IPS-18c (cell line): ENCODE measurements at regions not wholly inside any gene's neighbourhood (a gene's known extent, or its start where the extent isn't known, plus 50 kb on each side); places are given as distances from the start of the nearest gene placed in this dataset.

Experiments
- H3K4me3 ChIP-seq: 2 replicates; pipeline ENCODE4 v1.7.0; 2013; ENCODE audit warnings: low read depth, mild to moderate bottlenecking, low read length, moderate library complexity; ENCODE audit not compliant: insufficient read depth
- H3K9me3 ChIP-seq: one replicate; pipeline ENCODE4 v1.6.1; 2013; ENCODE audit warnings: mild to moderate bottlenecking, low read length, moderate library complexity; ENCODE audit not compliant: control insufficient read depth, insufficient read depth

DNA sequence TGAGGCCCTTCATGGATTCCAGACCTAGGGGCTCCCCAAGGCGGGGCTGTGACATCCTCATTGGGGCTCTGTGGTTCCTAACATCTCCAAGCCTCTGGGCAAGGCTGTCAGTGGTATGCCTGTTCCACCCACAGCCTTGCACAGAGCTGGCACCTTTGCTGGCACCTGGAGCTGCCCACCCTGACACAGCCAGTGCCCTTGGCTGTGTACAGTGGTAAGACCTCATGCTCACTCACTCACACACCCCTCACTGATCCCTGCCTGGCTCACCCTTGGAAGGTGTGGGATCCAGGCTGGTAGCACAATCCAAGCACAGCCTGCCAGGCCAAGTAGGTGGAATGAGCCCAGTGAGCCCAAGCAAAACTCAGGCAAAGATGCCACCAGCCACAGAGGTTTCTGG lies 200.4 kb upstream of the PCDH15 start:
- Histone ChIP-seq H3K9me3 (peaks cover 6% of the 10 kb centered on the region), H3K4me3 (no peak overlapping the region)

DNA sequence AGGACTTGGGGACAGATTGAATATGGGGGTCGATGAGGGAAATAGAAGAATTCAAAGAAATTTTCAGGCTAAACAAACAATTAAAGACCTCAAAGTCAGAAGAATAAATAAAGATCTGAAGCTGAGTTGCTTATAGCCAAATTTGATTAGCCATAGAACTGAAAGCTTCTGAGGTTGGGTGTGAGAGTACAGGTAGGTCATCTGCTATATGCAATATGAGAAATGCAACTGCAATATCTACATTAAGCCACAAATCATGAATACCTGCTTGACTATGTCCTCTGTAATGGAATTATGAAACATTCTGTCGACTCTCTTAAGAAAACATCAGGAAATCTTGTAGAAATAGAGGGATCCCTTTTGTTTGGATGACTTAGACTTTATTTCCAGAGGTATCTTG lies 192.1 kb upstream of the PCDH15 start:
- H3K4me3 ChIP-seq = no peak overlapping the region
- no peaks in the 10 kb centered on the region for H3K9me3 ChIP-seq

DNA sequence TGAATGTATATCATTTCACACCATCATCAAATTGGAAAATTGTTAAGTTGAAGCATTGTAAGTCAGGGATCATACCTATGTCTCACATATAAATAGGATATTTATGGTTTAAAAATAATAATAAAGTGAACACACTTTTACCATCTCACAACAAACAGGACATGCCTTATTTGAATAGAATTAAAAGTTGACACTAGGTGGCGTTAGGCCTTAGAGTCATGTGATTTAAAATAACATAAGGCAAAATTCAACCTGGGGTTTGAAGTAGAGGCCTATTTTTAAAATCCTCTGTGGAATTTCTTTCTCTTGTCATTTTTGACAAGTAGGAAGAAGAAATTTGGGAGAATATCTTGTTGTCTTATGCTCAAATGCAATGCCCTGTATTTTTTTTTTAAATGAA lies 184.7 kb upstream of the PCDH15 start:
- no peaks in the 10 kb centered on the region for H3K9me3 ChIP-seq

DNA sequence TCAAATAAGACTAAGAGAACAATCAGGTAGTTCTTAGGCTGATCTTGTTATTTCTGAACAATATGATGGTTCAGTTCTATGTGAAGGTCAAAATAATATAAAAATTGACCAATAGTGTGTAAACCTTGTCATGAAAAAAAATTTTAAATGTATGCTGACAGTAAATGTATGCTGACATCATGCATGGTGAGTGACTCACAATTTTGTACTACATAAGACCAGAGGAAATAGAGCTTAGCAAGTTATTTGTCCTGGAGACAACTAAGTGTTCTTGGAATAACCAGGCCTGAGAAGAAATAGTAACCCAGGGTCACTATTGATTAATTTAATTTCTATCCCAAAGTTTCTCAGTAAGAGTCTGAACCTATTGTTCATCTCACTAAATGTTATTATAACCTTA lies 182.2 kb upstream of the PCDH15 start:
- Histone ChIP-seq H3K9me3 (no peaks in the 10 kb centered on the region), H3K4me3 (no peak overlapping the region)

More for the DNA sequence above, 184.7 kb upstream of the PCDH15 start:
- no peak overlapping the region for H3K4me3 ChIP-seq

DNA sequence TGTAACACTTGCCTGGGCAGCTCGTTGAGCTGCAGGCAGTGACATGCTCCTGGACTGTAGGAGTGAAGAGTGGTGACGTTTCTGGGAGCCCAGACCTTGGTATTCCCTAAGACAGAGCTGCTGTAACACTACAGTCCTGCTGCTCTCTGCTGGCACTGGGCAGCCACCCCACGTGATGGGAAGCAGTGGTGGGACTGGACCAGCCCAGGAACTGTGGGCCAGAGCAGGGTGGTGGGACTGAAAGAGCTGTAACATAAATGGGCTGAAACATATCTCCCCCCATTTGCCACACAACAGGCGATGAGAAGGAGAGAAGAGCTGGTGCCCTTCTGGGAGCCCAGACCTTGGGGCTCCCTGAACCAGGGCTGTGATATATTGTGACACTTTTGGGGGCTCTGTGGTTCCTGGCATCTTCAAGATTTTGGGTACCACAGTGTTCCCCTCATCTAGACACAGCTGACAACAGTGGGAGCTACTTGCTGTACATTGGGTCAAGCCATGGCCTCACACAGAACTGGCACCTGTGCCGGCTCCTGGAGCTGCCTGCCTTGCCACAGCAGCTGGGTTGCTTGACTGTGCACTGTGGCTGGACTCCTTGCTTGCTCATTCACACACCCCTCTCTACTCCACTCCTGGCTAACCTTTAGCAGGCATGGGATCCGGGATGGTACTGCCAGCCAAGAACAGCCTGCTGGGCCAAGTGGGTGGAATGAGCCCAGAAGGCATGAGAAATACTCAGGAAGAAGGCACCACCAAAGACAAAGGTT lies 161.3 kb upstream of the PCDH15 start:
- Histone ChIP-seq H3K9me3 (no peaks in the 10 kb centered on the region), H3K4me3 (no peak overlapping the region)

DNA sequence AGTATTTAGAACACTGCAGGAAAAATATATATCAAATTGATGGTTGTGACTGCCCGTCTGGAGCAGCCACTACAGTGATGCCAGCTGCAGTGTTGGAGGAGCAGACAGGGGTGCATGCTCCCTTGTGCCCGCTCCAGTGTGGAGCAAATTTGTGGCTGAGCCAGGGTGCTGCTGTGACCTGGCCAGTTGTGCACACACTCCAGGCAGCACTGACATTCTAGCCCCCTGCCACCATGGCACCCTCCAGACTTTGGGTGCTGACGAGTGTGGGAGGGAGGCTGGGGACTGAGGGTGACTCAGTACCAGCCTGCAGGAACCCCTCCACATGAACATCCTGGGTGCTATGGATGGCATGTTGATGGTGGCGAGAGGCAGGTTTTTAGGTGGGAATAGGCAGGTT lies 160.0 kb upstream of the PCDH15 start:
- no peak overlapping the region for H3K4me3 ChIP-seq
- H3K9me3 ChIP-seq = no peaks in the 10 kb centered on the region

DNA sequence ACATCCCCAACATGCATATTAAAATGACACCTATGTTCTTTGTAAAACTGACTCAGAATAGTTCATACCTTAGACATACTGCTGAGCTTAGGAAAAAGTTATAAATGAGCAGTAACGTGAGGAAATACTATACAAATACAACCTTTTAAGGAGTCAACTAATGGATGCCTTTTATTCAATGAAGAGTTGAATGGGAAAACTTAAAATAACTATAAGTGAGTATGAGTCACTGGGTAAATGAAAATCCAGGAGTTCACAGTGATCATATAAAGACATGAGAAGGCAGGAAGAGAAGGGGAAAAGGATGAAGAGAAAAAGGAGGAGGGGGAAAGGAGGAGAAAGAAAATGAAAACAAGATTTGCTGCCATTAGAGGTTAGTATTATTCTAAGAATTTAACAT lies 157.8 kb upstream of the PCDH15 start:
- Histone ChIP-seq H3K4me3 (no peak overlapping the region), H3K9me3 (no peaks in the 10 kb centered on the region)

DNA sequence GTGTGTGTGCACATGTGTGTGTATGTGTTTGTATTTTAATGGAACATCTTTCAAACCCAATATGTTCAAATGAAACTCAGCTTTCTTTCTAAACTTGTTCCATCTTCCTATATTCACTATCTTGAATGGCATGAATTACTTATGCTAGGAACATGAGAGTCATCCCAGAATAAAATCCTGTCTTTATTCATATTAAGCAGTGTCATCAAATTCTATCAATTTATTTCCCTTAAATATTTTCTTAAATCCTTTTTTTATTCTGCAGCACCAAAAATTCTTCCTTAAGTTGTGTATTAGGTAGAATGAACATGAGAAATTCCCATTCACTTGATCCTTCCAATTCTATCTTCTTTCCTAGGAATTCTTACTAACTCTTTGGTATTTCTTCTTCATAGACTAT lies 146.6 kb upstream of the PCDH15 start:
- Histone ChIP-seq H3K9me3 (no peaks in the 10 kb centered on the region), H3K4me3 (no peak overlapping the region)

DNA sequence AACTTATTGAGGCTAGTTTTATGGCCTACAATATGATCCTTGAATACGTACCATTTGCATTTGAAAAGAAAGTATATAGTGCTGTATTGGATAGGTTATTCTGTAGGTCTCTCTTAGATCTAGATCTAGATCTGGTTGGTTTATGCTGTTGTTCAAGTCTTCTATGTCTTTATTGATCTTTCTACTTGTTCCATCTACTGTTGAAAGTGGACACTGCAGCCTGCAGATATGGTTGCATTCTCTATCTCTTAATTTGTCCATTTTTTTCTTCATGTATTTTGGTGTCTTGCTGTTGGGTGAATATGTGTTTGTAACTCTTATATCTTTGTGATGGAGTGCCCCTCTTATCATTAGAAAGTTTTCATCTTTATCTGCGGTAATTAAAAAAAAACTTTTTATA lies 139.4 kb upstream of the PCDH15 start:
- no peak overlapping the region for H3K4me3 ChIP-seq
- H3K9me3 ChIP-seq = no peaks in the 10 kb centered on the region

DNA sequence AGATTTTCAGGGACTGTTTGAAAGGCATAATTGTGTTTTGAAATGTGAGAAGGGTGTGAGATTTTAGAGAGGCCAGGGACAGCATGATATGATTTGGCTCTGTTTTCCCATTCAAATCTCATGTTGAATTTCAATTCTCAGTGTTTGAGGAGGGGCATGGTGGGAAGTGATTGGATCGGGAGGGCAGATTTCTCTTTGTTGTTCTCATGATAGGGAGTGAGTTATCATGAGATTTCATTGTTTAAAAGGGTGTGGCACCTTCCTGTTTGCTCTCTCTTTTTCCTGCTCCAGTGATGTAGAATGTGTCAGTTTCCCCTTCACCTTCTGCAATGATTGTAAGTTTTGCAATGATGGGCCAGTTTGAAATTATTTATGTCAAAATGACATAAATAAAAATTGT lies 113.0 kb upstream of the PCDH15 start:
- no peak overlapping the region for H3K4me3 ChIP-seq
- peaks cover 2% of the 10 kb centered on the region for H3K9me3 ChIP-seq

DNA sequence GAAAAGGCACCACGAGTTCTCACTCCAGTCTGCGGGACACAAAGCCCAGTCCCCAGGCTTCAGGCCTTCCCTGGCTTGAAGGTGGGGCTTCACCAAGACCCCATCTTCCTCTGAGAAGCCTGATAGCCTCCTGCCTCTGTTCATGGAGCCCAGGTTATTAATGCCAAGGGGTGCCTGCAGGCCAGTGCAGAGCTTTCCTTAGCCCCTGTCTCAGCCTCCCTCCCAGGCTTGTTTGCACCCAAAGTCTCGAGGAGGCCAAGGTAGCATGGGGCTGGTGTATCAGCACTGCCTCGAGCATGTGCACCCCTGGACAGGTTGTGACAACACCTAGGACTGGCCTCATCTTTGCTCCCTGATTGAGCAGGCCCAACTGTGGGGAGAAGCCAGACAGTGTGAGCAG lies 108.1 kb upstream of the PCDH15 start:
- H3K4me3 ChIP-seq = no peak overlapping the region
- H3K9me3 ChIP-seq = peaks cover 2% of the 10 kb centered on the region

DNA sequence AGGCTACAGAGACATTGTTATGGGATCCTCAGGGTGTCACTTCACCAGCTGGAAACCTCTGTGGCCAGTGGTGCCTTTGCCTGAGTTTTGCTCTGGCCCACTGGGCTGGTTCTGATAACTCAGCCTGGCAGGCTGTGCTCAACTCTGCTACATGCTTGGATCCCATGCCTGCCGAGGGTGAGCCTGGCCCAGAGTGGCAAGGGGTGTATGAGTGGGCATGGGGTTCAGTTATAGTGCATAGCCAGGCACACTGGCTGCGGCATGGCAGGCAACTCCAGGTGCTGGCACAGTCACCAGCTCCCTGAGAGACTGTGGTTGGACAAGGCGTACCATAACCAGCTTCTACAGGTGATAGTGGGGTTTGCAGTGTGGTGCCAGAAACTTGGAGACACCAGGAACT lies 107.0 kb upstream of the PCDH15 start:
- Histone ChIP-seq H3K9me3 (peaks cover under 1% of the 10 kb centered on the region), H3K4me3 (no peak overlapping the region)

DNA sequence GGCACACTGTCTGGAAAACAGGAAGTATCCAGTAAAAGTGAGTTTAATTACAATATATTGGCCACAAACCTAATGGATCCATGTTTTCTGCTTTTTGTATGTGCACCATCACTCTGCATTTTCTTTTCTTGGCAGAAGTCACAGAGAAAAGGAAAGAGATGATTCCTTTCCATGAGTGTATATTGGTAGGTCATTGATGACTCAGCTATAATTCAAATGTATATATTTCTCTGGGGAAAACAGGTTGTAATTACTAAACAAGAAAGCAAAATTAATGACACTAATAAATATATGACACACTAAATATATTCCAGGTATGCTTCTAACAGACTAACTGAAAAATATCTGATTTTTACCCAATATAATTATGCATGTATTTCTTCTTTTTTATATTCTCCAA lies 105.9 kb upstream of the PCDH15 start:
- no peak overlapping the region for H3K4me3 ChIP-seq
- H3K9me3 ChIP-seq = no peaks in the 10 kb centered on the region

DNA sequence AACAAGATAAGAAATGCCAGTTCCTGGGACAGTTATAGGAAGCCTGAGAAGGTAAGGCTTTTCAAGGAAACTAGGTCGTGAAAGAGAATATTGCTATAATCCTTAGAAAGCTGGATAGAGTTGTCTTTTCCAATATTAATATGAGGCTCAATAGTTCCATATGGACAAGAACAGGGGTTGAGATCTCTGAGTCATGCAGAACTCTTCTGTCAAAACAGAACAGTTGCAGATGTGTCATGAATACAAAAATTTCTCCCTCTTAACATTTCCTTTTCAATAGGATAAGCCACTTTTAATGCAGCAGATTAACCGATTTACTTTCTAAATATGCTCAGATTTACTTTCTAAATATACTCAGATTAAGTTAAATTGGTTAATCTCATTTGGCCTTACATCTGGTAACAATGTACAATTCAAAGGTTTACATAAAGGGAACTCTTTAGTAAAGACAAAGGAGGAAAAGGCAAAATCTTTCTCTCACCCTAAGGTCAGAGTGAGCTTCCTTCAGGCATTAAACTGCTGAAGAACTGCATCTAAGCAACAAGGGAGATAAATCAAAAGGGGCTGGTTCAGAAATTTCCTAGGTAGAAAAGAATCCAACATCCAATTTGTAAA lies 104.7 kb upstream of the PCDH15 start:
- no peaks in the 10 kb centered on the region for H3K9me3 ChIP-seq
- H3K4me3 ChIP-seq = no peak overlapping the region

DNA sequence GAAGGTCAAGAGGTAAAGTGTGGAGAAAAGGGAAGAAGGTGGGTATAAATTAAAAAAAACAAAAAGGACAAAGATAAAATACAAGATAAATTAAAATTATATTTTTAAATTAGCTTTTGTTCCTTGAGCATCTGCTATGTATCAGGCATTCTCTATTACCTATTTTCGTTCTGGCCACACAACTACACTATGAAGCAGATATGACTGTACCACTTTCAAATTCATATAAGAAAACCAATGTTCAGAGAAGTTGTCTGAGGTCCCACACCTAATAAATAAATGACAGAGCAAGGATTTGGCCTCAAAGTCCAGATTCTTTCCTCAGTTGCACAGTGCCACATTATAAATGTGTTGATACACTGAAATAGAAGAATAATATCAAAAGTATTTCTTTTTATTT lies 103.8 kb upstream of the PCDH15 start:
- H3K9me3 ChIP-seq = no peaks in the 10 kb centered on the region

DNA sequence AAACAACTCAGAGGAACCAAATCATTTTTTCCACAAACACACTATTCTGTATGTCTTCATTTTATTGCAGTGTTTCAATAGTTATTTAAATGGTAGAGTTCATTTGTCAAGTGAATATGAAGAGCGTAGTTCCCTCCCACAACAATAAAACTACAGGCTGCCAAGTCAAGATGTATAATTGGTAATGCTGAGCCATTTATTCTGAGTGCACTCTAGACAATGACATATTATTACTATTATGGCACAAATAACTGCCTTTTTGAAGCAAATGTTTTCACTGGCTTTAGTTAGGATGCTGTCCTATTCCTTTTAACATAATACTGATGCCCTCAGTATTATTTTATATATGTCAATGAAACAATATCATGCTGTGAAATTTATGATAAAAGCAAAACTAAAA lies 102.7 kb upstream of the PCDH15 start:
- H3K4me3 ChIP-seq = no peak overlapping the region
- H3K9me3 ChIP-seq = no peaks in the 10 kb centered on the region

More for the DNA sequence above, 103.8 kb upstream of the PCDH15 start:
- no peak overlapping the region for H3K4me3 ChIP-seq

DNA sequence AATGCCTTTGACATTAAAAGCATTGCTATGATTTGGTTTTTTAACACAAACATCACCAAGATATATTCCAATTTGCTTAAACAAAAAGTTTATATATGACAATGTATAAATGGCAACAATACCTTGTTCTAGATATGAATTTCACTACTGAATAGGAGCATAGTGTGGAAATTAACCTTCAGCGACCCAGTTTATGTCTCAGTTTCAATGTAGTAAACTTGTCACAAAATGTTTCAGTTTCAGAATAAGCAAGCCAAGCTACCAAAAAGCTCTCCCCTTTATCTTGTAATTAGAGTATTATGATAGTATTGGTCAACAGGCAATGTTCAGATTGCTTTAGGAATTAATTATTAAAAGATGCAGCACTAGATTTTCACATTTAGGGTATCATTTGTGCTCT lies 99.6 kb upstream of the PCDH15 start:
- no peaks in the 10 kb centered on the region for H3K9me3 ChIP-seq
- no peak overlapping the region for H3K4me3 ChIP-seq

DNA sequence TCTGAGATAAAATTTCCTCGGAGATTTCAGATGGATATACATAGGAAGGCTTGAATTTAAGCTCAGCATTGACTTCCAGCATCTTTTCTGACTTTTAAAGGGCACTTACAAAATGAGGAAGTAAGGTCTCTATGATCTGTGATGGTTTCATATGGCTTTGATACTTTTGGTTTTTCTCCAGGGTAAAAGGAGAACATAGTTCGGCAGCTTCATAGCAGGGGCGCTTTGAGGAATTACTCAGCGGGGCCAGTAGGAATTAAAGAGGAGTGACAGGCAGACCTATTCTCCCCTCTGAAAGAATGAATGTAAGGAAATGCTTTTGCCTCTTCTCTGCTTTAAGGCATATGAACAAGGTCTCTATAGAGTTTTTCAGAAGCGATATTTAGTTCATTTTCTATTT lies 80.0 kb upstream of the PCDH15 start:
- H3K4me3 ChIP-seq = no peak overlapping the region

DNA sequence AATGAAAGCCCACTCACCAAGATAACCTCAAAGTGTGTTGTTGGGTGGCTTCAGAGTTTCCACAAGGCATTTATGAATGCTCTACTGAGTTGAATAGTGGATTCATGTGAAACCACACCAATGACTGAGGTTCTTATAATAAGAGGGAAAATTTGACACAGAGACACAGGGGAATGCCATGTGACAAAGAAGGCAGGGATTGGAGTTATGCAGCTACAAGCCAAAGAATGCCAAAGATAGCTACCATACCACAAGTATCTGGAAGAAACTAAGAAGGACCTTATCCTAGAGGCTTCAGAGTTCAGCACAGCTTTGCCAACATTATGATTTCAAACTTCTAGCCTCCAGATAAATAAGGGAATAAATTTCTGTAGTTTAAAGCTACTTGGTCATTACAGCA lies 68.0 kb upstream of the PCDH15 start:
- no peaks in the 10 kb centered on the region for H3K9me3 ChIP-seq
- H3K4me3 ChIP-seq = no peak overlapping the region

More for the DNA sequence above, 80.0 kb upstream of the PCDH15 start:
- no peaks in the 10 kb centered on the region for H3K9me3 ChIP-seq
